ENCODE measurements at regions not wholly inside any gene's neighbourhood (a gene's known extent, or its start where the extent isn't known, plus 50 kb on each side); places are given as distances from the start of the nearest gene placed in this dataset.

DNA sequence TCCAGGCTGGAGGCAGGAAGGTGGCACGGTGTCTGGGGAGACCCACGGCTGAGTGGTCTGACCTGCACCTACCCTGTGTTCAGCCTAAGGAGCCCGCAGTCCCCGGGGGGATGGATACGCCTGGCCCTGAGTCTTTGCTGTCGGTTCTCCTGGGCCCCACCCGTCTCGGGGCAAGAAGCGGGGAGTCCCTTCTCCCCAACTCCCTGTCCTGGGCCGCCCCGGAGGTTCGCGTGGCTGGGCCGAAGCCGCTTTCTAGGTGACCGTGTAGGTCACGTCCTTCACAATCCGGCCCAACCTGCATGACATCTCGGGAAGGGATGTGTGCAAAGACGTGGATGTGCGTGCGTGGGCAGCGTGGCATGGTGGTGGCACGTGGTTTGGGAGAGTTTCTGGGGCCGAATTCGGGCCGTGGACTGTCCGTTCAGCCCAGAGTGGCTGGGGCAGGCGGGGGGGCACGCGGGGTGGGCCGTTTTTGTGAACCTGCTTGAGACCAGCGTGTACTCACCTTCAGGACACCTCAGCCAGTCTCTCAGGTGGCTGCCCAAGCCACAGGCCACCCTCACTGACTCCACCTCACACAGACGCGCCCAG lies 103.3 kb downstream of the PTPRS start:
- TF ChIP-seq, protein P1, sequence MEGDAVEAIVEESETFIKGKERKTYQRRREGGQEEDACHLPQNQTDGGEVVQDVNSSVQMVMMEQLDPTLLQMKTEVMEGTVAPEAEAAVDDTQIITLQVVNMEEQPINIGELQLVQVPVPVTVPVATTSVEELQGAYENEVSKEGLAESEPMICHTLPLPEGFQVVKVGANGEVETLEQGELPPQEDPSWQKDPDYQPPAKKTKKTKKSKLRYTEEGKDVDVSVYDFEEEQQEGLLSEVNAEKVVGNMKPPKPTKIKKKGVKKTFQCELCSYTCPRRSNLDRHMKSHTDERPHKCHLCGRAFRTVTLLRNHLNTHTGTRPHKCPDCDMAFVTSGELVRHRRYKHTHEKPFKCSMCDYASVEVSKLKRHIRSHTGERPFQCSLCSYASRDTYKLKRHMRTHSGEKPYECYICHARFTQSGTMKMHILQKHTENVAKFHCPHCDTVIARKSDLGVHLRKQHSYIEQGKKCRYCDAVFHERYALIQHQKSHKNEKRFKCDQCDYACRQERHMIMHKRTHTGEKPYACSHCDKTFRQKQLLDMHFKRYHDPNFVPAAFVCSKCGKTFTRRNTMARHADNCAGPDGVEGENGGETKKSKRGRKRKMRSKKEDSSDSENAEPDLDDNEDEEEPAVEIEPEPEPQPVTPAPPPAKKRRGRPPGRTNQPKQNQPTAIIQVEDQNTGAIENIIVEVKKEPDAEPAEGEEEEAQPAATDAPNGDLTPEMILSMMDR (conservative IDR thresholded peaks at IDR 0.05) = no peak
- no peak for TF ChIP-seq ZFX (IDR thresholded peaks at IDR 0.05)

All from C4-2B (cell line).